GM12878 (cell line): ENCODE measurements at regions not wholly inside any gene's neighbourhood (a gene's known extent, or its start where the extent isn't known, plus 50 kb on each side); places are given as distances from the start of the nearest gene placed in this dataset.

ENCODE experiments used
- ATAC-seq: fragments of 200-7000 bp; cut with Tn5 transposase; 3 replicates; pipeline ENCODE4 v1.9.1; 2020; ENCODE audit warnings: mild to moderate bottlenecking, moderate library complexity
- BruUV-seq: library from RNA; stranded (reverse); fragments of 400-500 nt; replicated peaks from 2 replicates; lab custom pipeline; 2021; lab: Mats Ljungman, UMichigan
- CTCF ChIA-PET: fragments of 300-600 bp; sonication (Branson Sonifier 250); formaldehyde crosslinking; extraction: SDS; loops from one replicate; lab custom pipeline; 2021; ENCODE audit warnings: inconsistent platforms; lab: Yijun Ruan, JAX
- POLR2A ChIA-PET: fragments of 350-600 bp; formaldehyde crosslinking; extraction: SDS; loops from one replicate; lab custom pipeline; 2021; ENCODE audit warnings: inconsistent platforms; lab: Charles Lee
- RAD21 ChIA-PET: fragments of 300-600 bp; sonication (Branson Sonifier 250); formaldehyde crosslinking; loops from one replicate; lab custom pipeline; 2023; ENCODE audit warnings: antibody characterized with exemption; ENCODE audit not compliant: unreplicated experiment; lab: Charles Lee
- SMC1A ChIA-PET: fragments of 300-600 bp; sonication (Branson Sonifier 250); formaldehyde crosslinking; loops from one replicate; lab custom pipeline; 2023; ENCODE audit not compliant: unreplicated experiment, uncharacterized antibody; lab: Charles Lee
- DNase-seq: peaks from one replicate; pipeline ENCODE4 v3.0.0-alpha.2; 2011; ENCODE audit warnings: low read depth, low spot score
- FAIRE-seq: peaks from 3 replicates; lab custom pipeline; 2011; peaks lifted over from hg19 to GRCh38; lab: Jason Lieb, UNC
- H2AFZ ChIP-seq: 2 replicates; pipeline ENCODE4 v1.6.0; 2011; ENCODE audit warnings: low read depth, low read length, control low read depth; ENCODE audit not compliant: control insufficient read depth
- H3K27ac ChIP-seq: 2 replicates; pipeline ENCODE4 v1.5.1; 2011; ENCODE audit warnings: control low read depth; ENCODE audit not compliant: control insufficient read depth, insufficient read depth
- H3K27me3 ChIP-seq, 2 experiments: replicated peaks in 1 of 2; 2 replicates each; pipeline versions ENCODE4 v1.6.0 to v1.6.1; 2011; ENCODE audit warnings: low read length in 1 of 2; ENCODE audit not compliant: control insufficient read depth in 2 of 2, insufficient read depth in 2 of 2
- H3K36me3 ChIP-seq, 2 experiments: 2 replicates each; pipeline ENCODE4 v1.5.1; 2011; ENCODE audit warnings: low read length in 1 of 2; ENCODE audit not compliant: control insufficient read depth in 2 of 2, insufficient read depth in 2 of 2
- H3K4me1 ChIP-seq: 2 replicates; pipeline ENCODE4 v1.6.1; 2011; ENCODE audit warnings: mild to moderate bottlenecking, low read length, moderate library complexity, mixed read lengths; ENCODE audit not compliant: control insufficient read depth, insufficient read depth
- H3K4me2 ChIP-seq: 2 replicates; pipeline ENCODE4 v1.6.0; 2011; ENCODE audit warnings: control low read depth; ENCODE audit not compliant: control insufficient read depth, insufficient read depth
- H3K4me3 ChIP-seq: fragments of 200-600 bp; sonication (generic); 2 replicates; pipeline ENCODE4 v1.5.1; 2016
- H3K79me2 ChIP-seq: 2 replicates; pipeline ENCODE4 v1.6.0; 2011; ENCODE audit warnings: low read length; ENCODE audit not compliant: control insufficient read depth, insufficient read depth
- H3K9ac ChIP-seq: 2 replicates; pipeline ENCODE4 v1.8.0; 2011; ENCODE audit warnings: low read length, control low read depth, mixed read lengths; ENCODE audit not compliant: control insufficient read depth, insufficient read depth
- H3K9me3 ChIP-seq: replicated peaks from 3 replicates; pipeline ENCODE4 v1.5.1; 2011; ENCODE audit warnings: mild to moderate bottlenecking, low read length; ENCODE audit not compliant: control insufficient read depth, insufficient read depth
- H4K20me1 ChIP-seq: 2 replicates; pipeline ENCODE4 v1.6.0; 2011; ENCODE audit not compliant: control insufficient read depth, insufficient read depth
- ASH2L ChIP-seq: fragments of 300-600, 200-600 bp; sonication (generic); IDR thresholded peaks from 2 replicates; pipeline ENCODE4 v1.6.1; 2017; ENCODE audit warnings: low read depth, mild to moderate bottlenecking, borderline replicate concordance
- CBFB ChIP-seq: IDR thresholded peaks from 2 replicates; pipeline ENCODE4 v1.6.1; 2016; ENCODE audit warnings: antibody characterized with exemption, low read depth
- CBX5 ChIP-seq: sonication (generic); IDR thresholded peaks from 2 replicates; pipeline ENCODE4 v1.6.1; 2016; ENCODE audit warnings: low read depth, moderate library complexity, mild to moderate bottlenecking, inconsistent platforms
- CHD2 ChIP-seq: IDR thresholded peaks from 2 replicates; pipeline ENCODE4 v1.6.1; 2011; ENCODE audit warnings: low read depth, low read length, improper control_type of control experiment, borderline replicate concordance
- FOS ChIP-seq: IDR thresholded peaks from 3 replicates; pipeline ENCODE4 v1.6.1; 2011; ENCODE audit warnings: borderline replicate concordance; ENCODE audit not compliant: insufficient read length; ENCODE audit errors: extremely low read depth
- FOXM1 ChIP-seq: IDR thresholded peaks from 2 replicates; pipeline ENCODE4 v1.6.1; 2012; ENCODE audit warnings: low read depth, mild to moderate bottlenecking, inconsistent platforms, low read length, moderate library complexity
- NR2F1 ChIP-seq: fragments of 450-650 bp; conservative IDR thresholded peaks from 2 replicates; pipeline ENCODE4 v1.6.1; 2017; ENCODE audit warnings: mild to moderate bottlenecking
- POU2F2 ChIP-seq: IDR thresholded peaks from 3 replicates; pipeline ENCODE4 v1.6.1; 2011; ENCODE audit warnings: low read depth, mild to moderate bottlenecking, low read length, borderline replicate concordance
- REST ChIP-seq: IDR thresholded peaks from 2 replicates; pipeline ENCODE4 v1.6.1; 2012; ENCODE audit warnings: mild to moderate bottlenecking, low read depth, low read length
- TCF3 ChIP-seq: IDR thresholded peaks from 2 replicates; pipeline ENCODE4 v1.6.1; 2012; ENCODE audit warnings: low read depth, mild to moderate bottlenecking, low read length, borderline replicate concordance; ENCODE audit not compliant: insufficient read depth
- ZBTB4 ChIP-seq: fragments of 450-650 bp; formaldehyde crosslinking; IDR thresholded peaks from 2 replicates; pipeline ENCODE4 v1.4.0; 2022; ENCODE audit warnings: mild to moderate bottlenecking, moderate library complexity
- WGBS: methylation state at CpG from one replicate; pipeline ENCODE4 v1.1.6; 2016; ENCODE audit warnings: low lambda C conversion rate; ENCODE audit not compliant: insufficient replicate concordance, insufficient coverage; ENCODE audit errors: missing lambda C conversion rate; 5-methylcytosine and 5-hydroxymethylcytosine counted together
- in situ Hi-C: fragments of 300-500 bp; cut with MboI; formaldehyde crosslinking; loops from 9 replicates; pipeline ENCODE4 v1.14.3; 2018; ENCODE audit warnings: mixed read lengths
- intact Hi-C: fragments of 100-400 bp; cut with micrococcal nuclease; formaldehyde crosslinking; loops from one replicate; pipeline ENCODE4 v1.14.2; 2022; ENCODE audit not compliant: unreplicated experiment

GRCh38 chr3:94441494-94441847 is 378.6 kb downstream of the NSUN3 start (continued):
- TF ChIP-seq ASH2L: no peak

GRCh38 chr3:94453864-94454263 is 391.0 kb downstream of the NSUN3 start:
- RAD21 ChIA-PET: no interaction called here
- H3K9ac ChIP-seq: no peak overlapping the region
- no peak for DNase-seq
- no peak overlapping the region for H3K4me3 ChIP-seq
- H2AFZ ChIP-seq: no peak overlapping the region
- no peaks in the 10 kb centered on the region for H3K27me3 ChIP-seq
- WGBS: 76% methylated on average over 1 of the region's 1 CpG
- FAIRE-seq: no peak
- in situ Hi-C loops: loop anchor here (25.0 kb wide), 1 partner anchor 92 kb away; no protein-coding TSS in a partner anchor
- no peaks in the 10 kb centered on the region for H3K79me2 ChIP-seq
- TF ChIP-seq FOXM1 (no peak), POU2F2 (no peak), NR2F1 (no peak), TCF3 (no peak), CBX5 (no peak), FOS (no peak), REST (no peak), CBFB (no peak), ZBTB4 (CRISPR knock-in tag) (no peak), CHD2 (no peak)
- TF ChIP-seq, all 136 proteins: peak for 0
- Histone ChIP-seq H3K4me2 (no peak overlapping the region), H4K20me1 (no peaks in the 10 kb centered on the region), H3K27ac (no peak overlapping the region), H3K9me3 (no peaks in the 10 kb centered on the region), H3K4me1 (no peaks in the 10 kb centered on the region), H3K36me3 (no peaks in the 10 kb centered on the region)
- no peak for ATAC-seq
- BruUV-seq: no TSS peak
- intact Hi-C loops: no loop called here
- ChIA-PET CTCF (interaction anchor here (1.6 kb wide), 1 partner anchor 451 kb away, joined by 5 read pairs; no protein-coding TSS in a partner anchor), SMC1A (no interaction called here), POLR2A (no interaction called here)
